ENCODE measurements at regions not wholly inside any gene's neighbourhood (a gene's known extent, or its start where the extent isn't known, plus 50 kb on each side); places are given as distances from the start of the nearest gene placed in this dataset.

- TF ChIP-seq, protein P1, sequence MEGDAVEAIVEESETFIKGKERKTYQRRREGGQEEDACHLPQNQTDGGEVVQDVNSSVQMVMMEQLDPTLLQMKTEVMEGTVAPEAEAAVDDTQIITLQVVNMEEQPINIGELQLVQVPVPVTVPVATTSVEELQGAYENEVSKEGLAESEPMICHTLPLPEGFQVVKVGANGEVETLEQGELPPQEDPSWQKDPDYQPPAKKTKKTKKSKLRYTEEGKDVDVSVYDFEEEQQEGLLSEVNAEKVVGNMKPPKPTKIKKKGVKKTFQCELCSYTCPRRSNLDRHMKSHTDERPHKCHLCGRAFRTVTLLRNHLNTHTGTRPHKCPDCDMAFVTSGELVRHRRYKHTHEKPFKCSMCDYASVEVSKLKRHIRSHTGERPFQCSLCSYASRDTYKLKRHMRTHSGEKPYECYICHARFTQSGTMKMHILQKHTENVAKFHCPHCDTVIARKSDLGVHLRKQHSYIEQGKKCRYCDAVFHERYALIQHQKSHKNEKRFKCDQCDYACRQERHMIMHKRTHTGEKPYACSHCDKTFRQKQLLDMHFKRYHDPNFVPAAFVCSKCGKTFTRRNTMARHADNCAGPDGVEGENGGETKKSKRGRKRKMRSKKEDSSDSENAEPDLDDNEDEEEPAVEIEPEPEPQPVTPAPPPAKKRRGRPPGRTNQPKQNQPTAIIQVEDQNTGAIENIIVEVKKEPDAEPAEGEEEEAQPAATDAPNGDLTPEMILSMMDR (IDR thresholded peaks at IDR 0.05), result no peak
- TF ChIP-seq POLR2A (IDR thresholded peaks at IDR 0.05), result no peak
Measured at GRCh38 chr7:145347271-145347670, 511.4 kb upstream of the TPK1 start.
